ENCODE measurements at regions not wholly inside any gene's neighbourhood (a gene's known extent, or its start where the extent isn't known, plus 50 kb on each side); places are given as distances from the start of the nearest gene placed in this dataset.

GRCh38 chr10:44056206-44056605 lies 328.7 kb downstream of the CXCL12 start:
- in situ Hi-C loops (cut with HindIII; ENCODE audit: low sequenced_read_pairs) = no loop called here
- no peak for TF ChIP-seq CTCF (IDR thresholded peaks at IDR 0.05; ENCODE audit: low read depth, low read length)
- H3K4me3 ChIP-seq (ENCODE audit: low read depth, low read length) = no peak overlapping the region
- no peak for DNase-seq (ENCODE audit: low read depth, low spot score)

- no peak overlapping the region for H3K4me3 ChIP-seq (ENCODE audit: low read depth, low read length)
- in situ Hi-C loops (cut with HindIII; ENCODE audit: low sequenced_read_pairs) = no loop called here
- no peak for DNase-seq (ENCODE audit: low read depth, low spot score)
- TF ChIP-seq CTCF (IDR thresholded peaks at IDR 0.05; ENCODE audit: low read depth, low read length) = no peak
These were observed 330.9 kb downstream of the CXCL12 start for GRCh38 chr10:44054046-44054445.

GRCh38 chr10:44053391-44053790 lies 331.5 kb downstream of the CXCL12 start:
- in situ Hi-C loops (cut with HindIII; ENCODE audit: low sequenced_read_pairs) = no loop called here
- DNase-seq (ENCODE audit: low read depth, low spot score) = no peak
- H3K4me3 ChIP-seq (ENCODE audit: low read depth, low read length) = no peak overlapping the region
- TF ChIP-seq CTCF (IDR thresholded peaks at IDR 0.05; ENCODE audit: low read depth, low read length) = no peak

- in situ Hi-C loops (cut with HindIII; ENCODE audit: low sequenced_read_pairs) = no loop called here
- no peak overlapping the region for H3K4me3 ChIP-seq (ENCODE audit: low read depth, low read length)
- TF ChIP-seq CTCF (IDR thresholded peaks at IDR 0.05; ENCODE audit: low read depth, low read length) = no peak
- DNase-seq (ENCODE audit: low read depth, low spot score) = peak; percentile 90
These were observed 333.1 kb downstream of the CXCL12 start for GRCh38 chr10:44051584-44052385.

GRCh38 chr10:44051091-44051490 lies 333.8 kb downstream of the CXCL12 start:
- DNase-seq (ENCODE audit: low read depth, low spot score) = no peak
- in situ Hi-C loops (cut with HindIII; ENCODE audit: low sequenced_read_pairs) = no loop called here
- H3K4me3 ChIP-seq (ENCODE audit: low read depth, low read length) = no peak overlapping the region
- TF ChIP-seq CTCF (IDR thresholded peaks at IDR 0.05; ENCODE audit: low read depth, low read length) = no peak

- no peak for DNase-seq (ENCODE audit: low read depth, low spot score)
- in situ Hi-C loops (cut with HindIII; ENCODE audit: low sequenced_read_pairs) = no loop called here
- H3K4me3 ChIP-seq (ENCODE audit: low read depth, low read length) = no peak overlapping the region
- TF ChIP-seq CTCF (IDR thresholded peaks at IDR 0.05; ENCODE audit: low read depth, low read length) = no peak
These were observed 335.4 kb downstream of the CXCL12 start for GRCh38 chr10:44049301-44050015.
